CD4-positive, CD25-positive, alpha-beta regulatory T cell (primary cell): ENCODE measurements at regions not wholly inside any gene's neighbourhood (a gene's known extent, or its start where the extent isn't known, plus 50 kb on each side); places are given as distances from the start of the nearest gene placed in this dataset.

Source experiments
- ATAC-seq, 2 donors: fragments of 150-1000 bp; cut with Tn5 transposase; one replicate each; pipeline ENCODE4 v1.10.0; 2021; ENCODE audit warnings: low read depth in 2 of 2, moderate number of reproducible peaks in 2 of 2, moderate library complexity in 1 of 2
- DNase-seq, 3 donors: peaks; one replicate each; pipeline versions ENCODE4 v3.0.0 to v3.0.0-alpha.2; 2012 to 2022; ENCODE audit warnings: mixed read lengths in 1 of 3
- H3K27ac ChIP-seq: one replicate; pipeline ENCODE4 v1.7.0; 2013; ENCODE audit warnings: mild to moderate bottlenecking, low read length; ENCODE audit not compliant: insufficient read depth, poor library complexity, severe bottlenecking
- H3K27me3 ChIP-seq: one replicate; pipeline ENCODE4 v1.7.0; 2013; ENCODE audit warnings: low read length; ENCODE audit not compliant: control insufficient read depth, insufficient read depth
- H3K36me3 ChIP-seq: one replicate; pipeline ENCODE4 v1.7.0; 2013; ENCODE audit warnings: mild to moderate bottlenecking, low read length, moderate library complexity; ENCODE audit not compliant: control insufficient read depth, insufficient read depth
- H3K4me1 ChIP-seq: 2 replicates; pipeline ENCODE4 v1.7.0; 2013; ENCODE audit warnings: mild to moderate bottlenecking, low read length; ENCODE audit not compliant: insufficient read depth, control insufficient read depth, poor library complexity, severe bottlenecking
- H3K4me3 ChIP-seq: one replicate; pipeline ENCODE4 v1.7.0; 2013; ENCODE audit warnings: low read depth, mild to moderate bottlenecking, low read length, moderate library complexity
- H3K9me3 ChIP-seq, 2 experiments: 1 replicate in 1 of 2; 2 replicates in 1 of 2; pipeline ENCODE4 v1.7.0; 2013; ENCODE audit warnings: low read length in 2 of 2, mild to moderate bottlenecking in 1 of 2, moderate library complexity in 1 of 2; ENCODE audit not compliant: control insufficient read depth in 2 of 2
- H3K27ac Mint-ChIP-seq, 3 donors: one replicate each; pipeline ENCODE4 v1.8.0; 2020 to 2022; ENCODE audit warnings: mild to moderate bottlenecking in 3 of 3, mixed read lengths in 3 of 3, moderate library complexity in 2 of 3
- H3K27me3 Mint-ChIP-seq: one replicate; pipeline ENCODE4 v1.8.0; 2022; ENCODE audit warnings: mild to moderate bottlenecking, mixed read lengths
- H3K36me3 Mint-ChIP-seq: one replicate; pipeline ENCODE4 v1.8.0; 2020; ENCODE audit warnings: mixed read lengths
- H3K4me1 Mint-ChIP-seq, 4 donors: one replicate each; pipeline ENCODE4 v1.8.0; 2020 to 2022; ENCODE audit warnings: mixed read lengths in 4 of 4, mild to moderate bottlenecking in 1 of 4
- H3K4me3 Mint-ChIP-seq, 4 donors: one replicate each; pipeline ENCODE4 v1.8.0; 2020 to 2022; ENCODE audit warnings: mild to moderate bottlenecking in 4 of 4, mixed read lengths in 4 of 4, moderate library complexity in 3 of 4
- H3K9me3 Mint-ChIP-seq, 7 donors: one replicate each; pipeline ENCODE4 v1.8.0; 2020 to 2022; ENCODE audit warnings: mixed read lengths in 7 of 7, mild to moderate bottlenecking in 3 of 7, moderate library complexity in 2 of 7

DNA sequence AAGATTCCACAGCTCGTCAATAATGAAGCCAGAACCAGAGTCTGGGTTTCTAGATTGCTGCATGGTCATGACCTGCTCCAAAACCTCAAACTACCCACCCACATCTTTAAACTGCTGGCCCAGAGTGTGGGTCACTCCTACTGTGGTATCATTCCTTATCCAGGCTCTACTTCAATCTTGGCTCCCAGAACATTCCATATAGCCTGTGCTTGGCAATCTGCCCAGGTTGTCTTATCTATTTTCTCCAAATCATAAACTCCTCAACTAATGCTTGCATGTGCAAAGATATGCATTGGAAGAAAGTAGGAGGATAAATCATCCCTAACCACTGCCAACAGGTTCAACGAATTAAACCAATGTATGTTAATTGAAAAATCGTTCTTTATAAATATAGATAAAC, 169.7 kb downstream of the ANXA2 start:
- Mint-ChIP-seq H3K9me3 (peaks cover 0 to 2% (median 0%) of the 10 kb centered on the region in 7 donors), H3K36me3 (no peaks in the 10 kb centered on the region), H3K4me3 (no peak overlapping the region), H3K27me3 (peaks cover 54% of the 10 kb centered on the region), H3K4me1 (peaks cover 0 to 7% (median 4%) of the 10 kb centered on the region in 4 donors), H3K27ac (no peak overlapping the region)
- no peak for DNase-seq
- Histone ChIP-seq H3K36me3 (no peaks in the 10 kb centered on the region), H3K27ac (no peak overlapping the region), H3K27me3 (peaks cover 21% of the 10 kb centered on the region), H3K4me3 (no peak overlapping the region), H3K4me1 (no peaks in the 10 kb centered on the region), H3K9me3 (no peaks in the 10 kb centered on the region)
- no peak for ATAC-seq

DNA sequence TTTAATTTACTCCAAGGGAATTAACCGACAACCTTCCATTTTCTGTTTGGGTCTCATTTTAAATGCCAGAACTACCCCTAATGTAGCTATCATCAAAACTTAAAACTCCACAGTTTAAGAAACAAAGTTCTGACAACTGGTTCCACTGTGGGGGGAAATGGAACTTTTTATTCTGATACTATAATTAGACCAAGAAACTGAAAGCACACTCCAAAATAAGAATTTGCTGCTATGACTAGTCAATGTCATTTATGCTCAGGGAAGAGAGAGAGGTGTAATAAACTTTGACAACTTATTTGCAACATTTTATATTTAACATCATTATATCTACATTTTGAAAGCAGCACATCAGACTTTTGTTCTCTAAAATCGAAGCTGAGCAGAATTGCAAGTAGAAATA, 169.2 kb downstream of the ANXA2 start:
- DNase-seq (no peak), ATAC-seq (no peak)
- Mint-ChIP-seq H3K27ac (no peak overlapping the region), H3K36me3 (no peaks in the 10 kb centered on the region), H3K4me1 (peaks cover 0 to 7% (median 4%) of the 10 kb centered on the region in 4 donors), H3K4me3 (no peak overlapping the region), H3K27me3 (peaks cover 49% of the 10 kb centered on the region), H3K9me3 (peaks cover 0 to 2% (median 0%) of the 10 kb centered on the region in 7 donors)
- Histone ChIP-seq H3K27me3 (peaks cover 18% of the 10 kb centered on the region), H3K27ac (no peak overlapping the region), H3K4me1 (no peaks in the 10 kb centered on the region), H3K36me3 (no peaks in the 10 kb centered on the region), H3K9me3 (no peaks in the 10 kb centered on the region), H3K4me3 (no peak overlapping the region)

DNA sequence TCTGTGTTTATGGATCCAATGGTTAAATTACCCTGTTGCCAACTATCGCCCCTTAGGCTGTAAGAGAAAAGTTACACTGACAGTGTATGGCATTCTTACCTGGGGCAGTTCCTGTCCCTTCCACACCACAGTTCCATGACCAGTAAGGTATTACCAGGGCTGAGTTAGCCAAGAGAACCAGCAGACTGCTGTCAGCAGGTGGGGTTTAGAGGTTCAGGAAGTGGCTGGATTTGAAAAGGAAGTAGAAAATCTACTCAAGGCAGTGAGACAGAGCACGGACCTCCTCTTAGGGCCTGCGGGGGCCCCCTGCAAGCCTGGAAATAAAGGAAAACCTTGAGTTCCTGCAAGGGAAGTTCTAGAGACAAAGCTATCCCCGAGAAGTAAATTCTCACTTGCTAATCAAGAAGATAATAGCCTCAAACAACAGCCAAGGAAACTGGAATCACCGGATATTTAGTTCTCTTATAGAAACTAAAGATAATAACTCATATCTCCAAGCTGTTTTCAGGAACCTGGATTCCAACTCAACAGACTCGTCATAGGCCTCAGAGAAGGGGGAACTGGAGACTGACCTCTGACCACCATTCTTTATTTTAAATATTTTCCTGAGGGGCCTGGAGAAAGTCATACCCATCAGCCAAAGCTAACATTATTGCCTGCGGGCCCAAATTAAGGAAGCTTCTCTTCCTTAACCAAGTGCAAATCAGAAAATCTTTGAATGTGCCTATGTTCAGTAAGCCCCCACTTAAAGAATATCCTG, 161.7 kb downstream of the ANXA2 start:
- Mint-ChIP-seq H3K27ac (no peak overlapping the region), H3K9me3 (peaks cover 0 to 7% (median under 1%) of the 10 kb centered on the region in 7 donors), H3K4me1 (peaks cover 0 to 3% (median 0%) of the 10 kb centered on the region in 4 donors), H3K36me3 (no peaks in the 10 kb centered on the region), H3K27me3 (peaks cover 49% of the 10 kb centered on the region), H3K4me3 (no peak overlapping the region)
- DNase-seq (no peak), ATAC-seq (no peak)
- Histone ChIP-seq H3K9me3 (no peaks in the 10 kb centered on the region), H3K27me3 (peaks cover 10% of the 10 kb centered on the region), H3K27ac (no peak overlapping the region), H3K4me3 (no peak overlapping the region), H3K36me3 (no peaks in the 10 kb centered on the region), H3K4me1 (no peaks in the 10 kb centered on the region)

DNA sequence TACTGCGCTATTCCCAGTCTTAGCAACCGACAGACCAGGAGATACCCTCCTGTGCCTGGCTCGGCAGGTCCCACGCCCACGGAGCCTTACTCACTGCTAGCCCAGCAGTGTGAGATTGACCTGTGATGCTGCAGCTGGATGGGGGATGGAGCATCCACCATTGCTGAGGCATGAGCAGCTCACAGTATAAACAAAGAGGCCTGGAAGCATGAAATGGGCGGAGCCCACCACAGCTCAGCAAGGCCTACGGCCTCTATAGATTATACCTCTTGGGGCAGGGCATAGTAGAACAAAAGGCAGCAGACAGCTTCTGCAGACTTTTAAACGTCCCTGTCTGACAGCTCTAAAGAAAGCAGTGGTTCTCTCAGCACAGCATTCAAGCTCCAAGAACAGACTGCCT, 160.3 kb downstream of the ANXA2 start:
- Histone ChIP-seq H3K9me3 (no peaks in the 10 kb centered on the region), H3K27me3 (peaks cover 10% of the 10 kb centered on the region), H3K4me1 (no peaks in the 10 kb centered on the region), H3K36me3 (no peaks in the 10 kb centered on the region), H3K4me3 (no peak overlapping the region), H3K27ac (no peak overlapping the region)
- no peak overlapping the region for H3K4me3 Mint-ChIP-seq
- no peaks in the 10 kb centered on the region for H3K36me3 Mint-ChIP-seq
- no peak overlapping the region for H3K27ac Mint-ChIP-seq
- peaks cover 56% of the 10 kb centered on the region for H3K27me3 Mint-ChIP-seq
- peaks cover 0 to 3% (median 0%) of the 10 kb centered on the region in 4 donors for H3K4me1 Mint-ChIP-seq
- DNase-seq, result no peak
- peaks cover 0 to 5% (median 3%) of the 10 kb centered on the region in 7 donors for H3K9me3 Mint-ChIP-seq
- ATAC-seq, result no peak

DNA sequence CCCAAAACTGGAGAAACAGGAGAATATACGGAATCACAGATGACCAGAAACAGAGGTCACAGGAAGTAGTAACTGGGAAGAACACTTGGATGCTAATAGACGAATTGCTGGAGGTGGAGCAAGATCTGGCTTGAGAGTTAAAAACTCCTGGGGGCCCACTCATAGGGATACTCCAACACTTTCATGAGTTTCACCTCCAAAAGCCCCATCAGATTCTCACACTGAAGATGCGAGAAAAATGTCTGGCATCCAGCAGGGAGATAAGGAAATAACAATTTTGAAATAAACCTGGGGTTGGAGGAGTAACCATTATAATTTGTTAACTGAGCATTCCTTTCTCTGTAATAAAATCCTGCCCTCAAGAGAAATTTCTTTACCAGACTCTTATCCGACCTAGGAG, 154.0 kb downstream of the ANXA2 start:
- DNase-seq, result no peak
- Histone ChIP-seq H3K9me3 (no peaks in the 10 kb centered on the region), H3K4me1 (no peaks in the 10 kb centered on the region), H3K4me3 (no peak overlapping the region), H3K27me3 (peaks cover 10% of the 10 kb centered on the region), H3K27ac (no peak overlapping the region), H3K36me3 (no peaks in the 10 kb centered on the region)
- no peak for ATAC-seq
- Mint-ChIP-seq H3K4me1 (no peaks in the 10 kb centered on the region), H3K27ac (no peak overlapping the region), H3K4me3 (no peak overlapping the region), H3K9me3 (peaks cover 0 to 4% (median 0%) of the 10 kb centered on the region in 7 donors), H3K36me3 (no peaks in the 10 kb centered on the region), H3K27me3 (peaks cover 79% of the 10 kb centered on the region)

DNA sequence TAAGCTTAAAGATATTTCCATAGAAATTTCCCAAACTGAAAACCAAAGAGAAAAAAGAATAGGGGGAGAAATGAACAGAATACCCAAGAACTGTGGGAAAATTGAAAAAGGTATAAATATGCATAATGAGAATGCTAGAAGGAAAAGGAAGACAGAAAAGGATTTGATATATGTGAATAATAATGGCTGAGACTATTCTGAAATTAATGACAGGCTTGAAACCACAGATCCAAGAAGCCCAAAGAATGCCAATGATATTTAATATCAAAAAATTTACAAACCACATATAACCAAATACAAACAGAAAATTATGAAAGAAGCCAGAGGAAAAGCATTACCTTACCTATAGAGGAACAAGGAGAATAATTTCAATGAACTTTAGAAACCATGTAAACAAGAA, 153.0 kb downstream of the ANXA2 start:
- Mint-ChIP-seq H3K9me3 (peaks cover 0 to 4% (median 0%) of the 10 kb centered on the region in 7 donors), H3K27me3 (peaks cover 74% of the 10 kb centered on the region), H3K4me1 (no peaks in the 10 kb centered on the region), H3K27ac (no peak overlapping the region), H3K36me3 (no peaks in the 10 kb centered on the region), H3K4me3 (no peak overlapping the region)
- Histone ChIP-seq H3K36me3 (no peaks in the 10 kb centered on the region), H3K4me1 (no peaks in the 10 kb centered on the region), H3K4me3 (no peak overlapping the region), H3K9me3 (no peaks in the 10 kb centered on the region), H3K27me3 (peaks cover 10% of the 10 kb centered on the region), H3K27ac (no peak overlapping the region)
- ATAC-seq, result no peak
- no peak for DNase-seq

DNA sequence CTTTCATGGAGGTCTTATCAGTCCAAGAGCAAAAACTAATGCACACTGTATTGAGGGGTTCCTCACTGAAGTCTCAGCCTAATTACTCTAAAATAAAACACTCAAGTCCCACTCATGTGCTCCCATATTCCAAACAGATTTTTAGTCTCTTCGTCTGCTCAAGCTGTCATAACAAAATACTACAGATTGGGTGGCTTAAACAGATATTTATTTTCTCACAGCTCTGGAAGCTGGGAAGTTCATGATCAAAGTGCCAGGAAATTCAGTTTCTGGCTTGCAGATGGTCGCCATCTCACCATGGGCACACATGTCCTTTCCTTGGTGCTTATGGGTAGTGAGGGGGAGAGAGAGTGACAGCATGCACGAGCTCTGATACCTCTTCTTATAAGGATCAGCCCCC, 147.5 kb downstream of the ANXA2 start:
- peaks cover 23% of the 10 kb centered on the region for H3K27me3 ChIP-seq

More for the DNA sequence above, 147.5 kb downstream of the ANXA2 start:
- peaks cover 58% of the 10 kb centered on the region for H3K27me3 Mint-ChIP-seq
- no peak for ATAC-seq
- no peaks in the 10 kb centered on the region for H3K9me3 Mint-ChIP-seq
- H3K27ac Mint-ChIP-seq, result no peak overlapping the region
- Histone ChIP-seq H3K27ac (no peak overlapping the region), H3K4me3 (no peak overlapping the region), H3K36me3 (no peaks in the 10 kb centered on the region), H3K9me3 (no peaks in the 10 kb centered on the region), H3K4me1 (no peaks in the 10 kb centered on the region)
- no peak overlapping the region for H3K4me3 Mint-ChIP-seq
- H3K36me3 Mint-ChIP-seq, result no peaks in the 10 kb centered on the region
- peaks cover 0 to 3% (median 0%) of the 10 kb centered on the region in 4 donors for H3K4me1 Mint-ChIP-seq
- DNase-seq, result no peak
